ENCODE measurements at regions not wholly inside any gene's neighbourhood (a gene's known extent, or its start where the extent isn't known, plus 50 kb on each side); places are given as distances from the start of the nearest gene placed in this dataset.
"Not testable (repeated sequence)": the region's sequence is repeated elsewhere in the genome, so short reads cannot be mapped to it uniquely, and the experiment has no call there.

DNA sequence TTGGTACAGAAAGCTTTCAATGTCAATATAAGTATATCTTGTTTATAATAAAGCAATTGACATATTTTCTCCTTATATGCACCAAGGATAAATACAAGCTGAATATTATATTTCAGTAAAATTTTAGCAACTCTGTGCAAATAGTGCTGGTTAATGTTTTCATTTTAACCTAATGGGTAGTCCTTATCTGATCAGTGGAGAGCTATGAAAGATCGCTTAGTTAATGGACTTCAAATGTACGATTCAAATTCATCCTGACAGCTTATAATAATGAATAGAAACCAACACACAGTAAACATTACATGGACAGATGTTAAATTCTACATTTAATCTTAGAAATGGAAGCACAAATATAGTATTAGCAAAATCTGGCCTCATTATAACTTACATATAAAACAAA is 1495.2 kb upstream of the C9orf72 start:
- Histone ChIP-seq H3K36me3 (ENCODE audit: low read depth, missing control alignments) (no peaks in the 10 kb centered on the region), H3K4me3 (no peak overlapping the region), H3K4me1 (no peaks in the 10 kb centered on the region), H3K27me3 (no peaks in the 10 kb centered on the region), H3K9me3 (no peaks in the 10 kb centered on the region), H3K27ac (no peak overlapping the region)
- WGBS, 2 donors, result 78 to 84% methylated on average over 2 of the region's 2 CpGs
- intact Hi-C loops (cut with DNase I; ENCODE audit: low total_unique reads), result no loop called here
- no peak for TF ChIP-seq POLR2A (IDR thresholded peaks at IDR 0.05)
- TF ChIP-seq, protein P1, sequence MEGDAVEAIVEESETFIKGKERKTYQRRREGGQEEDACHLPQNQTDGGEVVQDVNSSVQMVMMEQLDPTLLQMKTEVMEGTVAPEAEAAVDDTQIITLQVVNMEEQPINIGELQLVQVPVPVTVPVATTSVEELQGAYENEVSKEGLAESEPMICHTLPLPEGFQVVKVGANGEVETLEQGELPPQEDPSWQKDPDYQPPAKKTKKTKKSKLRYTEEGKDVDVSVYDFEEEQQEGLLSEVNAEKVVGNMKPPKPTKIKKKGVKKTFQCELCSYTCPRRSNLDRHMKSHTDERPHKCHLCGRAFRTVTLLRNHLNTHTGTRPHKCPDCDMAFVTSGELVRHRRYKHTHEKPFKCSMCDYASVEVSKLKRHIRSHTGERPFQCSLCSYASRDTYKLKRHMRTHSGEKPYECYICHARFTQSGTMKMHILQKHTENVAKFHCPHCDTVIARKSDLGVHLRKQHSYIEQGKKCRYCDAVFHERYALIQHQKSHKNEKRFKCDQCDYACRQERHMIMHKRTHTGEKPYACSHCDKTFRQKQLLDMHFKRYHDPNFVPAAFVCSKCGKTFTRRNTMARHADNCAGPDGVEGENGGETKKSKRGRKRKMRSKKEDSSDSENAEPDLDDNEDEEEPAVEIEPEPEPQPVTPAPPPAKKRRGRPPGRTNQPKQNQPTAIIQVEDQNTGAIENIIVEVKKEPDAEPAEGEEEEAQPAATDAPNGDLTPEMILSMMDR (IDR thresholded peaks at IDR 0.05), result no peak
- DNase-seq, result no peak

DNA sequence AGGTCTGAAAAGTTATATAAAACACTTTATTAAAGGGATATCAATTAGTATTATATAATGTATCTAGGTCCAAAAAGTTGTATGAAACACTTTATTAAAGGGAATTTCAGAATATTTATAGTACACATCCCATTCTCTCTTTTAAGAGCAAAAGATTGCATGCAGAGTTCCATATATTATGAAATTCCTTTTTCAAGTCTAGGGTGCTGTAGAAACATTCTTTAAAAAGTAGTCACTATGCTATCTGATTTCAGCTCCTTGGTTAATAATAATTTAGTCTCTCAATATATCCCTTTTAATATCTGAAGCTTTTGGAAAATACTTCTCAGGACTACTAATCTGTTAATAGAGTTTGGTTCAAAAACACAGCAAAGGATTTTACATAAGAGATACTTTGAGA is 1496.1 kb upstream of the C9orf72 start:
- Histone ChIP-seq H3K27ac (no peak overlapping the region), H3K4me3 (no peak overlapping the region), H3K9me3 (no peaks in the 10 kb centered on the region), H3K27me3 (no peaks in the 10 kb centered on the region), H3K4me1 (no peaks in the 10 kb centered on the region), H3K36me3 (ENCODE audit: low read depth, missing control alignments) (no peaks in the 10 kb centered on the region)
- no peak for DNase-seq
- TF ChIP-seq, protein P1 (IDR thresholded peaks at IDR 0.05), result no peak
- TF ChIP-seq POLR2A (IDR thresholded peaks at IDR 0.05), result no peak
- intact Hi-C loops (cut with DNase I; ENCODE audit: low total_unique reads), result no loop called here

DNA sequence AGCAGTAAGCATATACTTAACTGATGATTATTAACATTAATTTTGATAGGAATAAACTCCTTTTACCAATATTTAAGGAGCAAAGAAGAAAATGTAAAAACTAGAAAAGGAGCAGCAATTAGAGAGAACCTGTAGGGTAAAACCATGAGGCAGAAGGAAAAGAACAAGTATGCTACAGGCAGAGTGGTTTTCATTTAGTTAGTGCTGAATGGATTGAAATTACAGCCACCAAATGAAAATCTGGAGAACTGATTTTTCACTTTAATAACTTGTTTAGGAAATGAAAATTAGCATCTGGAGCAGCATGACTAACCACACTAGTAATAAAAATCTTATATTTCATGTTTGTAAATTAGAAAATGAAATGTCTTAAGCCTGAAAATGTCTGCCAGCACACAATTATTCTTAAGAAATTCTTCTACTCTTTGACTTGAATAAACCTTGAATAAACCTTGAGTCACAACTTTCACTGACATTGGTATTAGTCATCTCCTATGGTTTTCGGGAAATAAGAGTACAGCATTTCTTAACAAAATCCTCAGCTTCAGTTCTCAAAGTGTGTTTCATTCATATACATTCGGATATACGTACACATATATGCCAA is 1504.9 kb upstream of the C9orf72 start:
- Histone ChIP-seq H3K27me3 (no peaks in the 10 kb centered on the region), H3K27ac (no peak overlapping the region), H3K4me1 (no peaks in the 10 kb centered on the region), H3K36me3 (ENCODE audit: low read depth, missing control alignments) (no peaks in the 10 kb centered on the region), H3K4me3 (no peak overlapping the region), H3K9me3 (no peaks in the 10 kb centered on the region)
- TF ChIP-seq, protein P1 (IDR thresholded peaks at IDR 0.05), result no peak
- no peak for TF ChIP-seq POLR2A (IDR thresholded peaks at IDR 0.05)
- no peak for DNase-seq
- WGBS, 2 donors, result 90 to 92% methylated on average over 3 of the region's 3 CpGs
- intact Hi-C loops (cut with DNase I; ENCODE audit: low total_unique reads), result no loop called here

DNA sequence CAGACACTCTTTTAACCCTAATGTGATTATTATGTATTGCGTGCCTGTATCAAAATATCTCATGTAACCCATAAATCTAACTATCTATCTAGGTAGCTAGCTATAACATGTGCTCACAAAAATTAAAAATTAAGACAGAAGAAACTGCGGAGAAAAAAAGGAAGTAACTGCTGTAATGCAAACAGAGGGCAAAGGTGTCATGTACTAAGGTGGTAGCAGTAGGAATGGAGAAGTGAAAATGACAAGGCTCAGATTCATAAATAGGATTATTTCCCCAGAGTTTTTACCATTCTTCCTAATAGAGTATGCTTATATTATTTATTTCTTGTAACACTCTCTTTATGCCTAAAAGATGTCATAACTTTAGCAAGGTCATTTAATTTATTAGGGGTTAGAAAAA is 1527.5 kb upstream of the C9orf72 start:
- Histone ChIP-seq H3K27me3 (no peaks in the 10 kb centered on the region), H3K27ac (no peak overlapping the region), H3K4me1 (no peaks in the 10 kb centered on the region), H3K4me3 (no peak overlapping the region), H3K9me3 (no peaks in the 10 kb centered on the region), H3K36me3 (ENCODE audit: low read depth, missing control alignments) (no peaks in the 10 kb centered on the region)
- TF ChIP-seq POLR2A (IDR thresholded peaks at IDR 0.05), result no peak
- TF ChIP-seq, protein P1 (IDR thresholded peaks at IDR 0.05), result no peak
- 0 to 72% methylated on average over 2 of the region's 2 CpGs for WGBS, 2 donors
- no peak for DNase-seq
- intact Hi-C loops (cut with DNase I; ENCODE audit: low total_unique reads), result no loop called here

DNA sequence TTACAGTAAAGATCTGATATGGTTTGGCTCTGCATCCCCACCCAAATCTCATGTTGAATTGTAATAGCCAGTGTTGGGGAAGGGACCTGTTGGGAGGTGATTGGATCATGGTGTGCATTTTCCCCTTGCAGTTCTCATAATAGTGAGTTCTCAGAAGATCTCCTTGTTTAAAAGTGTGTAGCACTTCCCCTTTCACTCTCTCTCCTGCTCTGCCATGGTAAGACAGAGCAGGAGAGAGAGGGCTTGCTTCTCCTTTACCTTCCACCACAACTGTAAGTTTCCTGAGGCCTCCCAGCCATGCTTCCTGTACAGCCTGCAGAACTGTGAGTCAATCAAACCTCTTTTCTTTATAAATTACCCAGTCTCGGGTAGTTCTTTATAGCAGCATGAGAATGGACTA is 1530.9 kb upstream of the C9orf72 start:
- H3K27me3 ChIP-seq; H3K4me1 ChIP-seq; H3K4me3 ChIP-seq; H3K9me3 ChIP-seq; DNase-seq; intact Hi-C loops (cut with DNase I; ENCODE audit: low total_unique reads); H3K27ac ChIP-seq; H3K36me3 ChIP-seq (ENCODE audit: low read depth, missing control alignments): not testable (repeated sequence)
- WGBS, 2 donors, result 82 to 95% methylated on average over 1 of the region's 1 CpG

Data from testis (tissue), 2 donors.